KG1 (cell line): ENCODE measurements at regions not wholly inside any gene's neighbourhood (a gene's known extent, or its start where the extent isn't known, plus 50 kb on each side); places are given as distances from the start of the nearest gene placed in this dataset.
"Not testable (repeated sequence)": the region's sequence is repeated elsewhere in the genome, so short reads cannot be mapped to it uniquely, and the experiment has no call there.

Source experiments
- DNase-seq: peaks from one replicate; lab custom pipeline; 2025; lab: John Stamatoyannopoulos, UW

DNA sequence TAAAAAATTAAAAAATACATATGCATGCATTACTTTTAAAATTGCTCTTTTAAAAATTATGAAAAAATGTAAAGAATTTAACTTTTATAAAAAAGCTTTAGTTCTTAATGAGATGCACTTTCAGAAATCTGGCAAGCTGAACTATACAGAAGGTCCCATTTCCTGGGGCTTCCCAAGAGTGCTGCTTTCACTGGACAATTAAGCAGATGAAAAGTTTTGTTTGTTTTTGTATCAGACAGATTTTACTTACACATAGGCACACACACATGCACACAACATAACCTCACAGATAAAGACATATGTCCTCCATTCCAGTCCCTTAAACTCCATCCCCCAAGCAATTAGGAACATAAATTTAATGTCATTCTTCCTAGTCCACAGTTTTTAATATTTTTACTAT is 402.3 kb upstream of the ASIC2 start:
- no peak for DNase-seq

DNA sequence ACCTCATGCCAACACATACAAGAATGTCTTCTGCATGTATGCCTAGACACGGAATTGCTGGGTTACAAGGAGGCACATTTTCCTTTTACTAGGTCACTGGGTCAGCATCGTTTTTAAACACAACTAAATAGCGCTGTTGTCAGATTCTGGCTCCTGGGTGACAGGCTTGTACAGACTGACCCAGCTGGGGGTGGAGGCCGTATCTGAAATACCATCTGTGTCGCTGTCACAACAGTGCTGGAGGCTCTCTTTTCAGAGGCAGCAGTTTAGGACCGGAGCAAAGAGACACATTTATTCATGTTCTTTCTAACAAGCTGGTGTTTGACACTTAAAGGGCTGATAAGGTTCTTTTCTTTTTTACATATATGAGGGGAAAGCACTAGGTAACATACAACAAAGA is 403.0 kb upstream of the ASIC2 start:
- no peak for DNase-seq

DNA sequence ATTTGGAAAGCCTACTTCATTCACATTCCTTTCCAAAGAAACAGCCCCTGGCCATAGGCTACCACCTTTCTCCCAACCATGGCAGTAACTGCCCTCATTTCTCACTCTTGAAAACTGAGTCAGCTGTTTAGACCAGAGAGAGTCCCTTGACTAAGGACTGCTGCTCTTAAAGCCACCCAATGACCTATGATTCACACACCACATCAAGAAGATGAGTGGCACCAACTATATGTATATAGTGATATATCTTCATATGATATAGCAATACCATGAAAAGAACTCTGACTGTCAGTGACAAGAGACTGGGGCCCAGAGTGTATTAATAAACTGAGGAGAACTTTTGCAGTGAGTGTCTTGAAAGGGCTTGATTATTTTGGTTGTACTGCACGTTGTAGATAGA is 404.5 kb upstream of the ASIC2 start:
- DNase-seq: no peak

DNA sequence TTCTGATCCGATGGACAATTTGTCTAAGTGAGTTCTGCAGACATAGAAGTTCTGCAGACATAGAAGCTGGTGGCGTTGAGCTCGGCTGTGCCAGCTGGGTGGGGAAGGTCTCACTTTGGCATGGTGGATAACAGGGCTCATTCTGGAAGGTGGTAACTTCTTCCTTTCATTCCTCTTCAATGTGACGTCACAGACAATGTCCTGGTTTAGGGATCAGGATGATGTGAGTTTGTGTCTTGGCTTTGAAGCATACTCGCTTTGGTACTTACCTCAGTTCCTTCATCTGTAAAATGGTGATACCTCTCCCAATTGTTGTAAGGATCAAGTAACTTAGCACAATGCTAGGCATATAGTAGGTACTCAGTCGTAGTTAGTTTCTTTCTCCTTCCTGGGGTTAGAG is 408.8 kb upstream of the ASIC2 start:
- DNase-seq: no peak

DNA sequence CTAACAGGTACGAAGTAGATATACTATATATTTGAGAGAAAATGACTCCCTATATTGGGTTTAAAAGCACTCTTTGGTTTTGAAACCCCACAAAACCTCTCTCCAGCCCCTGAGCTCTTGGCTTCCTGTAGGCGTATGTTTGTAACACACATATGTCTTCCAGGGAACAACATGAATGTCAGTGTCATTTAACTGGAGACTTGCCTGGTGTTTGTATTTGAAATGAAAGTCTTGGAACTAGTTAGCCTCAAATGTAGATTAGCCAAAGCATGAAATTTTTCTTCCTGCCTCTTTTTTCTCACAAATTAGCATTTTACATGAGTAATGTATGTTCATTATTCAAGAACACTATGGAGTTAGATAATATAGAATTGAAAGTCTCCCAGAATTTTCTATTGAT is 411.8 kb upstream of the ASIC2 start:
- DNase-seq: no peak

DNA sequence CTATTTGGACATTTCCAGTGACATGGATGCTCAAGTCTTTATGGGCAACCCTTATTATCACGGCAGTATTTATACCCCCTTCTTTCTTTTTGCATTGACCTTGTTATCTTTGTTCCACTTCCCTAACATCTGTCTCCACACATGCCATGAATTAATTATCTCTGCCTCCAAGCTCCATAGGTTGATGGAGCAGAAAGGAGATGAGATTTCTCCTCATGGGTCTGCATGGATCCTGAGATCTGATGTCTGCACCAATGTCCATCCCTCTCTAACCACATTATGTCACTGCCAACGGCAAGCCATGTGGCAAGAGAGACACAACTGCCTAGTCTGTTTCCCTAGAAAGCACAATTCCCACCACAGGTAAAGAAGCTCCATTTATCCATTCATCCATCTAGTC is 416.8 kb upstream of the ASIC2 start:
- no peak for DNase-seq

DNA sequence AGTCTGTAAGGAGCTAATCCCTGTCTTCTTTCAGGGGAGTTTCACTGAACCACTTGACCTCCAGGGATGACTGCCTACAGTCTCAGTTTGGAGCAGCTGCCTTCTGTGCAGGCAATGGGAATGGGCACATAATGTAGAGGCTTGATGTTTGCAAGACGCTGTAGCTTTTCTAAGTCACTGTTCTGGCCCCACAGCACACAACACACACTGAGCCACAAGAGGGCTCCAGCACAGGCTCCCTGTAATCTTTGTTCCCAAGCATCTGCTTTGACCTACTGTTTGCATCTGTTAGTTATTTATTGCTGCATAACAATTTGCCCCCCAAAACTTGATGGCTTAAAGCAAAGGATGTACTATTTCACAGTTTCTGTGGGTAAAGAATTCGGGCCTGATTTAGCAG is 419.0 kb upstream of the ASIC2 start:
- DNase-seq: no peak

DNA sequence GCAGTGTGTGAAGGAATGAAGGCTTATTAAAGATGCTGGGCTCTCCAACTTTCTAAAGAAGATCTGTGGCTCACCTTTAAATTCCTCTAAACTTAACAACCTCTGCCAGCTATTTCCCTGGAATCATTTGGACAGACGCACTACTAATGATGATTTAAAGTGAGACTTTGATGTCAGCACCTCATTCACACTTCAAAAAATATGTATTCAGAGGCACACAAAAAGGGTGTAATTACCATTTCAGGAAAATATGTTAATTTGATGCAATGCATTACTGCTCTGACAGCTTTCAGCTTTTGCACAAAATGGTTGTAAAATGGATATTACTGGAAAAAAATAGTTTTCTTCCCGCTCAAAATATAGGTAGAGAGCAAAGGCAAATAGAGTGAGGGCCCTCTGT is 423.9 kb upstream of the ASIC2 start:
- DNase-seq: no peak

DNA sequence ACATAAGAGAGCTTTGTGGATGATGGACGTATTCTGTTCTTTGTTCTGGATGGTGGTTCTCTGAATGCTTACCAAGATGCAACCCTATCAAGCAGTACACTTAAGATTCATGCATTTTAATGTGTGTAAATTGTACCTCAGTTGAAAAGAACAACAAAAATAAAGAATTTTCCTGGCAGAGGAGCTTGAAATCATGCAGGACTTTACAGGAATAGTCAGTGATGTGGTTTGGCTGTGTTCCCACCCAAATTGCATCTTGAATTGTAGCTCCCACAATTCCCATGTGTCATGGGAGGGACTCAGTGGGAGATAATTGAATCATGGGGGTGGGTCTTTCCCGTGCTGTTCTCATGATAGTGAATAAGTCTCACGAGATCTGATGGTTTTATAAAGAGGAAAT is 430.6 kb upstream of the ASIC2 start:
- DNase-seq: not testable (repeated sequence)

DNA sequence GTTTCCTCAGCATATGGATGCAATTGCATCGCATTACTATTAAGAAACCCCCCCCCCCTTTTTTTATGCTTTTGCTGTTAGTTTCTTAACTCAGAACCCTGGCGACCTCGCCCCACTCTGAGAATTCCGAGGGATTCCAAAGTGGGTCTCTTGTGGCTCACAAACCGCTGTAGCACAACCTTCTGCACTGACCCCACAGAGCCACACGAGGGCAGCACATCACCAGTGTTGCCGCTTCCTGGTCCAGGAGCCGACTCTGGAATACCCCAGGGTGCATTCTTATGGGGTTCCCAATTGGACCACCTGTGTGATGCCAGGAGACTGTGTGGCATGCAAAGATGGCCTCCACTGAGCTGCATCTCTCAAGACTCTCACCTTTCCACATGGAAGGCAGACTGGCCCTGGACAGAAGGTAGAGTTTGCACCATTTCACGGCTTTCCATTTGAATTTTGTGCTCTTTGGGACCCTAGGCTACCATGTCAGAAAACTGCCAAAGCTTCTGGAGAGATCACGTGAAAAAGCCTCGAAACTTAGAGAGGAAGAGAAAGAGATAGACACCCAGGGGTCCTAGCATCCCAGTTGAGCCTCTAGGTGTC is 432.7 kb upstream of the ASIC2 start:
- no peak for DNase-seq

DNA sequence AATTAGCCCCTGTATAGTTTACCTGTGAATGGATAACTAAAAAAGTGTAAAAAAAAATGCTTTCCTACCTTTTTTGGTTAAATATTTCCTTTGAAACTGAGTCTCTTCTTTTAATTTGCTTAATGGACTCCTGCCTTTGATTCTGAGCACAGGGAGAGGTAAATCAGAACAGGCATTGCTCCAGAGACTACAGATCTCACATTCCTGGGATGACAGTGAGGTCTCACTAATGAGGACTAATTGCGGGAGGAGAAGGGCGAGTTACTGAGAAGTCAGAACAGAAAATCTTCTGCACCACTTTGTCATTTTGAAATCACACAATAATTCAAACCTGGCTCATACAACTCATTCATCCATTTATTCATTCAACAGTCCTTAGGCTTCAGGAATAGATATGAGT is 437.0 kb upstream of the ASIC2 start:
- DNase-seq: no peak

DNA sequence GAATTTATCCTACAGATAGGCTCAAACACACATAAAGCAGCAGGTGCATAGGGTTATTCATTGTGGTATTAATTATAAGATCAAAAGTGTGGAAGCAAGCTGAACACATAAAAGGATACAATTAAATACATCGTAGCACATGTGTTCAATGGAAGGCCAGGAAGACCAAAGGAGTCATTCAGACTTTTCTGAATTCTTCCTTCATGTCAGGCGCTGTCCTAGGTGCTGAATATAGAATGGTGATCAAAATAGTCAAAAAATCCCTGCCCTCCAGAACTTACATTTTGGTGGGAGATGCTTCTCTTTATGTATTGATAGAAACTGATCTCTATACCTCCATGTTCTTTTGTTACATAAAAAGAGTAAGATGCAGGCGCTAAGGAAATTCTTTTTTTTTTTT is 439.0 kb upstream of the ASIC2 start:
- no peak for DNase-seq

DNA sequence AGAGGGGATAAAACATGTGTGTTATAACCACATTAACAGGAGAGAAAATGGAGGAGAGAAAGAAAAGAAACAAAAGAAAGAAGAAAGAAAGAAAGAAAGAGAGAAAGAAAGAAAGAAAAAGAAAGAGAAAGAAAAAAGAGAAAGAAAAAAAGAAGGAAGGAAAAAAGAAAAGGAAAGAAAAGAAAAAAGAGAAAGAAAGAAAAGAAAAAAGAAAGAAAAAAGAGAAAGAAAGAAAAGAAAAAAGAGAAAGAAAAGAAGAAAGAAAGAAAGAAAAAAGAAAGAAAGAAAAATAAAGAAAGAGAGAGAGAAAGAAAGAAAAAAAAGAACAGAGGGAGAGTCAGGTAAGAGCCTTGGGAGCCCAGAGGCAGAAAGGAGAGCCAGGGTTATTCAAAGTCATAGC is 446.6 kb upstream of the ASIC2 start:
- no peak for DNase-seq

DNA sequence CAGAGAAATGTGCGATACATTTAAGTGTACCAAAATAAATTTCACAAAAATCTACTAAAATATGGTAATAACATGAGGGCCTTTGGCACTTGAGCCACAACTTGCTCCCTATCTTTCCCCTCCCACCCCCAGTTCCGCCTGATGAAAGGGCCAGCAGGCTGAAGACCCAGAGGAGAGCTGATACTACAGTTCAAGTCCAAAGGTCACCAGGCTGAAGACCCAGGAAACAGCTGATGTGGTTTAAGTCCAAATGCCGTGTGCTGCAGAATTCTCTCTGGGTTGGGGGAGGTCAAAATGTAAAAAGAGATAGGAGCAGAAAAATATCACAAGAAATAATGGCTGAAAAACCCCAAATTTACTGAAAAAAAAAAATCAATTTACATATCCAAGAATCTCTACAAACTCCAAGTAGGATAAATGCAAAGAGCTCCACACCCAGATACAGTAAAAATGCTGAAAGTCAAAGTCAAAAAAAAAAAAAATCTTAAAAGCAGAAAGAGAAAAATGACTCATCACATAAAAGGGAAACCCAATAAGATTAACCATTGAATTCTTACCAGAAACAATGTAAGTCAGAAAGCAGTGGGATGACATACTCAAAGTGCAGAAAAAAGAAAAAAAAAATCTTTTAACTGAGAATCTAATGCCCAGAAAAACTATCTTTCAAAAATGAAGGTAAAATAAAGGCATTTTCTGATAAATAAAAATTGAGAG is 452.1 kb upstream of the ASIC2 start:
- no peak for DNase-seq

DNA sequence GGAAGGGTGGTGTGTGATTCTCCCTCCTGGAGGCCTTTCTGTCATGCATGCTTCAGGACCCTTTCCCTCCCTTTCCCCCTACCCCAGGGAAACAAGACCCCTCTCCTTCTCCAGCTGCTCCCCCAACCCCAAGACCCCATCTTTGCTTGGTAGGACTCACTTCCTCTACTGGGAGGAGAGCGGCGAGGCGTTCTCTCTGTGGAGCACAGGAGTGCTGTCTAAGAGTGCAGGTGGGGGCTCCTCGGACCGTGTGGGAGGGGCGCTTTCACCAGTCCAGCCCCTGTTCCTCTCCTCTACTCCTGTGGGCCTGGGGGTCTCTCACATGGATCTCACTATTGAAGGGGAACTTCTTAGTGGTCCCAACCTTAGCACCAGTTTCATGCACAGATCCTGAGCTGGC is 456.1 kb upstream of the ASIC2 start:
- no peak for DNase-seq

DNA sequence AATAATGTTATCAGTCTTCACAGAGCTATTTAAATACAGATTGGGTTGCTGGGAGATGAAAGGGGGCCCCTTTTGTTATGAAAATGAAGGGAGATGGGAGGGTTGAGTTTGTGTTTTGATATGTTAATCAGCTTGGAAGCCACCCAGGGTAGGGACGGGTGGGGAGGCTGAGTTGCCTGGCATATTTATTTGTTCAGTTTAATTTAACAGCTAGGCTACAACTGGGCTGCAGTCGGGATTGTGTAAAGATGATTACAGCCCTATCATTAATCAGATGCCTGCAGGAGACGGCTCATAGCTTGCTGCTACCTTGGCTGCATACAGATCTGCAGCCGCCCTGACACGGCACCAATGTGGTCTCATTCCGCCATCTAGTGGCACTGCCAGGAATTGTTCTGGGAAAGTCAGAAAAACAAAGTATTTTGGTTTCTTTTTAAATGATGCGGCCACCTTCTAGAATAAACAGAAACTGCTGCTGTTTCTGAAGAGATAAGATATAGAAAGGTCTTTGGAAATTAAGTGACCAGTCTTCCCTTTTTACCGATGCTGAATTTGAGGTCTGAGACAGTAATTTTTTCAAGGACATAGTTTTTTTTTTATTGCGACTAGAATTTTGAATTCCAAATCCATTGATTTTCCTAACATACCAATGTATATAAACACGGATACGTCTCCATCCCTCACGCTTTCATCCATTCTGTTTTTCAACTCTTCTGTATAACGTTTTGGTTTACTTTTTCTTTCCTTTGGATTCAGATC is 458.0 kb upstream of the ASIC2 start:
- peak; percentile 10 for DNase-seq

DNA sequence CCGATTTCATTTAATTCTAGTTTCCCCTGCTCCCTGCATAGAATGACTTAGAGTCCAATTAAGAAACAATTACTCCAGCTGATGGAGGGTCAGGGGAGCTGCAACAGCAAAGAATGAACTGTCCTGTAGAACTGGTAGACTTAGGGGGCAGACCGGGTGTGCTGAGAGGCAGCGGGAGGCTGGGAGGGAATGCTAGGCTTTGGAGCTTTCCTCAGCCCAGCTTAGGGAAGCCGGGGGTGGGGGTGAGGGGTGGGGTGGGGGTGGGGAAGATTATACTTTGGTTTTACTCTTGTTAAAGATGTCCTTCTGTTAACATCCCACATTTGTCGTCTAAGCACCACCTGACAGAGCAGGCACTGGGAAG is 458.6 kb upstream of the ASIC2 start:
- no peak for DNase-seq

DNA sequence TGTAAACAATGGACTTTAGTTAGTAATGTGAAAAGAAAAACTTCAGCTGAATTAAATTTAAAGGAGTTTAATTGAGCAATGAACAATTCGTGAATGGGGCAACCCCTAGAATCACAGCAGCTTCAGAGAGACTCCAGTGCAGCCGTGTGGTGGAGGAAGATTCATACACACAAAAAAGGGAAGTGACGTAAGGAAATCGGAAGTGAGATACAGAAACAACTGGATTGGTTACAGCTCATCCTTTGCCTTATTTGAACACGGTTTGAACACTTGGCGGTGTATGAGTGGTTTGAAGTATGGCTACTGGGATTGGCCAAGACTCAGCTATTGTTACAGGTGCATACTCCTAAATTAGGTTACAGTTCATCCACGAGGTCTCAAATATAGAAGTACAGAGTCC is 460.4 kb upstream of the ASIC2 start:
- DNase-seq: no peak

DNA sequence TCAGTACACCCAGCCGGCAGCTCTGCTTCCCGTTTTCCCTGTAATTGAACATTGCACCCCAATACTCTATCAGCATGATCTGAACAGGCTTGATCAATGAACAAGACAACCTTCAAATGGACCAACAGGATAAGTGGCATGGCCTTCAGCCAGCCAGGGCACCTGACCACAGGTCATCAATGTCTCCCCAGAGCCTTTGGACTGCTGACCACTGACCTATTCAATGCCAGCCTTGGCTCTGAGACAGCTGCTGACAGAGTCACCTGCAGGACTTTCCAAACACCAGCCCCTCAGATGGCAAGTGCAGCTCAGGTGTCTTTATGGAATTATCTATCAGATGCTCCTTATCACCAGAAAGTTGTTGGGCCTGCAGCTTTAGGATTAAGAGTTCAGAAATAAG is 462.9 kb upstream of the ASIC2 start:
- DNase-seq: no peak

DNA sequence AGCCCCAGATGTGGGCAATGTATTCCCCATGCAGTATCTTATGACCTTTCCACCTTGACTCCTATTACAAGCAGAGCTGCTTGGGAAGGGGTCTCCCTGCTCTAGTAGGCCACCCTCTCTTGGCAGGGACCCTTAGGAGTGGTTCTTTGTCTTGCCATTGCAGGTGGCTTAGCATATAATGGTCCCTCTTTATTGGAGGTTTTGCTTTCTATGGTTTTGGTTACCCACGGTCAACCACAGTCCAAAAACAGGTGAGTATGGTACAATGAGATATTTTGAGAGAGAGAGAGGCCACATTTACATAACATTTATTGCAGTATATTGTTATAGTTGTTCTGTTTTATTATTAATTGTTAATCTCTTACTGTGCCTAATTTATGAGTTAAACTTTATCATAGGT is 472.8 kb upstream of the ASIC2 start:
- DNase-seq: no peak

DNA sequence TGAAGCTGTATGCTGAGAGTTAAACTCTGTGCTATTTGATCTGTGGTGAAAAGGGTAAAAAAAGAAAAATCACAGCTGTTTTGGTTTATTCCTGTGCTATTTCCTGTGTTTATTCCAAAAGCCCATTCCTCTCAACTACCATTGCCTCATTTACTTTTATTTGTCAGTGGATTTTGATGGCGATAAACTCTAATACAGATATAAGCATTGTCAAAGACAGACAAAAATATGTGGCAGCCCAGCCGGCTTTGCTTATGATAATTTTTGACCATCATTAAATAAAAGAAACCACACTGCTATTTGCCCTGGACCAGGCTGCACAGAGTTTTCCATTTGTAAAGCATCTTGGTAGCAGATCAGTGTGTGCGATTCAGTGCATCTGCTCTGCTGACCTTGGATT is 473.6 kb upstream of the ASIC2 start:
- no peak for DNase-seq

DNA sequence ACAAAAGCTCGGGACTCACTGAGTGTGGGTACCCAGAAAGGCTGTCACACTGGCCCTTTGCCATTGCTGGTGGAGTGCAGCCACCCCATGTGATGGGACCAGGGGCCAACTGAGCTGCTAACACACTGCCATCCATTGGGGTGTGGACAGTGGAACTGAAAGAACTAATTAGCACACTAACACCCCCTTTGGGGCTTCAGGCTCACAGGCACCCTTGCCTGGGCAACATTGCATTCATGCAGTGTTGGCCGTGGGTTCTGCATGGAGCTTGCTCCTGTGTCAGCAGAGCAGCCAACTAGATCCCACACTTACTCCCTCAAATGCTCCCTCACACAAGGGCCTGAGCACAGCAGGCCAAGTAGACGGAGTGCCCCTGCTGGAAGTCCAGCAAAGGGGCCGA is 476.0 kb upstream of the ASIC2 start:
- DNase-seq: no peak

DNA sequence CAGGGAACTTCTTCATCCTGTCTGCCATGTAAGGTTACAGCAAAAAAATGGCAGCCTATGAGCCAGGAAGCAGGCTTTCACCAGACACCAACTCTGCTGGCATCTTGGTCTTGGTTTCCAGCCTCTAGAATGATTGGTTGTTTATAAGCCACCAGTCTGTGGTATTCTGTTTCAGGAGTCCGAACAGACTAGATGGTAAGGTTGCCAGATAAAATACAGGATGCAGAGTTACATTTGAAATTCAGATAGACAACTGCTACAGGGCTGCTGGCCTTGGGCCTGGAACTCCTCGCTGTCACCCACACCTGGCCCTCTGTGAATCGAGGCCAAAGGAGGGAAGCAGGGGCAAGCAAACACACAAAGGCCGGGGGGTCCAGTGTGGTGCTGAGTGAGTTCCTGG is 478.8 kb upstream of the CCL2 start:
- no peak for DNase-seq

DNA sequence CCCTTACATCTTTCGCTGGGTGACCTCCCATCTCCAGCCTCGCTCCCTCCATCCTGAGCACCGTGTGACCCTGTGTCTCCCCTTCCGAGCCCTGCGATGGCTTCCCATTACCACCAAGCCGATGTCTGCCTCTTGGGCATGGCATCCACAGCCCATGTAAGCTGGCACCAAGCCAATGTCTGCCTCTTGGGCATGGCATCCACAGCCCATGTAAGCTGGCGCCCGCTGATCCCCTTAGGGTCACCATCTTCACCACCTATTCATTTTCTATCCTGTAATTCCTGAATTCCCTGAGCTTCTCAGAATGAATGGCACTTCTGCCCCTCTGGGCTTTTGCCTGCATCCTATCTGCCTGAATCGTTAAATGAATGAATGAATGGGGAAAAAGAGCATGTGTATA is 478.2 kb upstream of the CCL2 start:
- no peak for DNase-seq
